NCI-H1436 treated with DMSO at 0.1 percent for 48 hours (cell line): ENCODE measurements at regions not wholly inside any gene's neighbourhood (a gene's known extent, or its start where the extent isn't known, plus 50 kb on each side); places are given as distances from the start of the nearest gene placed in this dataset.
"Not testable (repeated sequence)": the region's sequence is repeated elsewhere in the genome, so short reads cannot be mapped to it uniquely, and the experiment has no call there.

Experiments used
- DNase-seq: peaks from one replicate; lab custom pipeline; 2025; lab: John Stamatoyannopoulos, UW

DNA sequence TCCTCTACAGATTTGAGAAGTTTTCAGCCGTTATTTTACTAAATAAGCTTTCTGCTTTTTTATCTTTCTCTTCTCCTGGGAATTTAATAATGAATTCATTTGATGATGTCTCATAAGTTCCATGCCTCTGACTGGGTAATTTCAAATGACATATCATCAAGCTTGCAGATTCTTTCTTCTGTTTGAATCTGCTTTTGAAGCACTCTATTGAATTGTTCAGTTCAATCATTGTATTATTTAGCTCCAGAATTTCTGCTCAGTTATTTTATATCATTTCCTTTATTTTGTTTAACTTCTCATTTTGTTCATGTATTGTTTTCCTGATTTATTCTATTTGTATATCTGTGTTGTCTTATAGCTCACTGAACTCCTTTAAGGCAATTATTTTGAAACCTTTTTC, 196.9 kb upstream of the CNTNAP2 start:
- DNase-seq = no peak

DNA sequence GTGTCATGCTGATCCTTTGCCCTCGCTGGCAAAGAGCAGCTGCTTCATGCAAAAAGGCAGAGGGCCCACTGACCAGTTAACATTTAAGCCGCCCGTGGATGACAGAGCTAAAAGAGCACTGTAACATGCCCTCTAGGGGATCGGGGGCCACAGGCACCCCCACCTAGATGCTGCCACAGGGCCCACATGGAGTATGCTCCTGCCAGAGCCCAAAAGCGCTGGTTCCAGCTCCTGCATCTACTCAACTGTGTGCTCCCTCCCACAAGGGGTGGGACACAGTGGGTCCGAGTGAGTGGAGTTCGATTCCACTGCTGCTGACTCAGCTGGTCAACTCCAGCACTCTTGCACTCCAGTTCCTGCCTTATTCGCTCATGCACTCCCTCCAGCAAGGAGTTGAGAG, 199.8 kb upstream of the CNTNAP2 start:
- DNase-seq = no peak

DNA sequence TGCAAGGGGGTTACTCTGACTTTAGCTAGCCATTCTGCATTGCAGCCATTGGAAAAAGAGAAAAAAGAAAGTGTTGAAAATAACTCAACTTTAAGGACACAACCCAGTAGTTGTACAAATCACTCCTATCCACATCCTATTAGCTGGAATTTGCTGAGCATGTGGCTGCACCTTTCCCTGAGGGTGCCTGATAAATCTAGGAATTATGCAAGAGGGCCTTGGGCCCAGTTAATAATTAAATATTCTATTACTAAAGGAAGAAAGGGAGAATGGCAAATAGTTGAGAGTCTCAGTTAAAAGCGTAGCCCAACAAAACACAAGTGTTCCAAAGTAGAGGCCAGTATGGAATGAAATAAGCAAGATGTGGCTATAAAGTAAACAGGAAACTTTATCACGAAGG, 200.9 kb upstream of the CNTNAP2 start:
- DNase-seq = no peak

DNA sequence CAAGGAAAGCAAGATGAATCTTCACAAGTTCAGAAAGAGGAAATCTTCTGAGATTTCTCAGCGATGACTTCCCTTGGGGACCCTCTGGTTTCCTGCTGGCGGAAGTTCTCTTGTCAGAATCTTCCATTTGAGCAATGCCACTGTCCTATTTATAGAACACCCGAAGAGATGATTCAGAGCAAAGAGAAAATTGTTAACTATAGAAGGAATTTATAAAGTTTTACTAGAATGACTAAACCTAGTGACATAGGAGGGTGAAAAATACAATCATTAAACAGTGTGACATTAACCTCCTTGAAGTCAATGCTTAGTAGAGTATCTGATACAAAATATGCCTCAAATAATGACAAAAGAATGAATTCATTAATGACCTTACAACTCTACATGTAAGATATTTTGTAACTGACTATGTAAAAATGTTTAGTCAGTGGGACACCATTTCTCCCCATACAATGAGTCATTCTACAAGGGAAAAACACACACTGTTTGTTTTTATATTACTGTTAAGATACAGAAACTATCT, 206.5 kb upstream of the CNTNAP2 start:
- DNase-seq = no peak

DNA sequence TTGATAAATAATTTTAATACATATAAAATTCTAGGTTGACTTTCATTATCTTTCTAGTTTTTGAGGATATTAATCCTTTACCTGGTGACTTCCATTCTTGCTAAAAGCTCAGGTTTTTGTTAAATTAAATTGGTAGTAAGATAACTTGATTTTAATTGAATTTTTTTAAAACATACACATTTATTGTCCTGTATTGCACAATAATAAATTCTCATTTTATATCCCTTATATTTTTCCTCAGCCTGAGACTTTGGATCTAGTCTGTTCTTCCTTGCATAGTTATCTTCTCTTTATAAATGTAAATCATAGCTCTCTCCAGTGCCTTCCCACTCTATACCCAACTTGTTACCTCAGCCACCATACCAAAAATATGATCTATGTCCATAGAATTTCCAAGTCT, 212.9 kb upstream of the CNTNAP2 start:
- no peak for DNase-seq

DNA sequence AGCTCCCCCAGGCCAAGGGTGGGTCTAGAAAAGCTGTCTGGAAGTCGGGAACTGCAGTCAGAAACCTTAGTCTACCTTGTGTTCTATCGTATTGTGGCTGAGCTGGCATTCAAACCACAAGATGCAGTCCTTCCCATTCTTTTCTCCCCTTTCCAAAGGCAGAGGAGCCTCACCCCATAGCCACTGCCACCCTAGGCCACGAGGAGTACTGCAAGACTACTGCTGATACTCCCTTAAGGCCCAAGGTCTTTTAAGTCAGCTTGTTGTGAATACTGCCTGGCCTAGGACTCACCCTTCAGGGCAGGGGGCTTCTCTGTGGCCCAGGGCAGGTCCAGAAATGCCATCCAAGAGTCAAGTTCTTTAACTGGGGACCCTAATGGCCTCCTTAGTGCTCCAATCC, 214.5 kb upstream of the CNTNAP2 start:
- DNase-seq = no peak

DNA sequence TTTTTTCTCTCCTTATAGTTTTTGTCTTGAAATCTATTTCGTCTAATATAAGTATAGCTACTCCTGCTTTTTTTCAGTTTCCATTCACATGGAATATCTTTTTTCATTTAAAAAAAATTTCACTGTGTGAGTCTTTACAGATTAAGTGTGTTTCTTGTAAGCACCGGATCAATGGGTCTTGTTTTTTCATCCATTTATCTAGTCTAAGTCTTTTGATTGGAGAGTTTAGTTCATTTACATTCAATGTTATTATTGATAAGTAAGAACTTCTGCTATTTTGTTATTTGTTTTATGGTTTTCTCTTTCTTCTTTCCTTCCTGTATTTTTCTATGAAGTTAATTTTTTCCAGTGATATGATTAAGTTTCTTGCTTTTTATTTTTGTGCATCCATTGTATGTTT, 216.7 kb upstream of the CNTNAP2 start:
- DNase-seq = no peak

DNA sequence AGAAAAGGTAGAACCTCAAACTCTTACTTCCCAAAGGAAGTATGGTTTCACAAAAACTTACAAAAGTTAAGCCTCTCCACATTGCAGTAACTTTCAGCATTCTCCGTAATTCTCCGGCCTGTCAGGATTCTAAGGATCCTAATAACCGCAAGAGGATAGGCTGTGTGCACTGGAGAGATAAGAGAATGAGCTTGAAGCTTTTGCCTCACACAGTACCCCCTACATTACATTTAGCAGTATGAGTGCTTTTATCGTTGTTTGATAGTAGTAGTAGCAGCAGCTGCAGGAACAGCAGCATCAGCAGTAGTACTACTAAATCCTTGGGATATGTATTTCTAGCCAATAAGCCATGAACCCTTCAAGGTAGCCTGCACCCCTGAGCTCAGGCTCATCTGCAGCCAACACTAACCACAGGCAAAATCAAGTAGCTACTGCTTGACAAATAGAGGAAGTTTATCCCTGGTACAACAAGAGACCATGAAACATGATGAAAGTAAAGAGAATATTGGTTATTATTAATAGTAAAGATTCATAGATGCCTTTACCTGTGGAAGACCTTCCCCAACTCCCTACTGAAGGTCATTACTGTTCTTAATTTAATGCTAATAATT, 222.6 kb upstream of the CNTNAP2 start:
- no peak for DNase-seq

DNA sequence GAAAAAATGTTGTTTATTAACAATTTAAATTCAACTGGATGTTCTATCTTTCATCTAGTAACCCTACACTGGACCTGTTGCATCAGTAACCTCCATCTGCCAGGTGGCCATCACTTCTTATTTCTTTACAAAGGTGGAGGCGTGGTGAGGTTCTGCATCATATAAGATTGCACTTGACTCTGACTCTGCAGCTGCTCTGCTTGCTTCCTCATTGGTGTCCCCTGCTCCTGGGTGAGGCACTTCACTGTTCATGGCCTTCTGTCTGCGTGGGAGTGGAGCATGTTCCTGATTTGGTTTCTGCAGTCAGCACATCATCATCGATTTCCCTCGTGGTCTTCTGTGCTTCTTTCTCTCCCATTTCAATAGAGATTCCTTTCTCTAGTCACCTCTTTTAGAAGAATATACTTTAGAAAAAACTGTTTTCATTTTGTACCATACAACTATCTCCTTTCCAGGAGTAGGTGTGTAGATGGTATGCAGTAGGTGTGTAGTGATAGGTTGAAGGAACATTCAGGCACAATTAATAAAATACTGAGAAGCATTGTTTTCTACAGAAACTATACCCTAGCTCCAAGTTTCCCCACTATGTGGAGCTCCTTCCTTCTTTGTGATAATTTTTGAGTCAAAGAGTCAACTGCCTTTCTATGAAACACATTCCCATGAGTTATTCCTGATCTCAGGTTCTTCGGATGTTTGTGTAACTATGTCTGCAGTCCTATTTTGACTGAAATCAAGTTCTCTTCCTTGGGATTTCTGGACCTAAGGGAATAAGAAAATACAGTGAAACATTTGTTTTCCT, 231.7 kb upstream of the CNTNAP2 start:
- no peak for DNase-seq

DNA sequence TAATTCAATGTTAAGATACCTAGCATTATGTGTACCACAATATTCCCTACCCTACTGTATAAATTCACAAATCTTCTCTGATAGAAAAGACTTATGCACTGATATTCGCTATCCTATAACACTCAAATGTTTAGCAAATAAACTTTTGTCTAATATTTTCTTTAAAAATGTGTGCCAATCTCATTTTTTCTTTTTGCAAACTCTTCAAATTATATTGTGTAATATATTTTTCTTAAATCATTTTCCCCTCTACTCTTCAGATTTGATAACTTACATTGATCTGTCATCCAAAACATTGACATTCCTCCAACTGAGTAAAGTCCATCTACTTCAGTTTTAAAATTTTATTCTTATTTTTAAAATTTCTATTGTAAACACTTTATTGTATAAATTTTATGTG, 240.2 kb upstream of the CNTNAP2 start:
- no peak for DNase-seq

DNA sequence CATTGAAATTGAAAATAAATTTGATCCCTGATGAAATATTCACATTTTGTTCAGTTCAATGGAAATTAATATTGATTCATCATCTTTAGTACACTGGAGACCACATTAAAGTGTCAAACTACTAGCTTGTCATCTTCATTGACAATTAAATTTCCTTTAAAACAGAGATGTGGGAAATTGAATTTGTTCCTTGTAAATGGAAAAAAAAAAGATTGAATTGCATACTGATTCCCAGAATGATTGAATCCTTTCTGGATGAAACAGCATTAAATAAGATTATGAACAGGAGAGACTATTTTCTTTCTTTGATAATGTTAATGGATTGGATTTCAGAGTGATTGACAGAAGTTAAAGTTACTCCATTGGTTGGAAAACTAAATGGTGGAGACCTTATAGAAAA, 241.3 kb upstream of the CNTNAP2 start:
- no peak for DNase-seq

DNA sequence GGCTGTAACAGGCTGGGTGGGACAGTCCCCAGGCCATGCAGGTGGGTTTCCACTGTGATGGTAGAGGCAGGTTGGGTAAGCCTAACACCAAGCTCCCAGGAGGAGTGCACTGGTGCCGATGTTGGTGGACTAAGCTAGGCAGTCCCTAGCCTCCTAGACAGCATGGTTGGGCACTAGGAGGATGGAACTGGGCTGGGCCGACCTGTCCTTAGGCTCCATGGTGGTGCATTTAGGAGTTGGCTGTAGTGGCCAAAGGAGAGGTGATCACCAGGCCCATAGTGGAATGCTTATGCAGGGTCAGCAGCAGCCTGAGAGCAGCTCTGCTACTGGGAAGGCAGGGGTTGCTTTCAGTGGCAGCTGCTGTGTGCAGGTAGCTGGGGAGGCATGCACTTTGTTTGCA, 247.7 kb upstream of the CNTNAP2 start:
- no peak for DNase-seq

DNA sequence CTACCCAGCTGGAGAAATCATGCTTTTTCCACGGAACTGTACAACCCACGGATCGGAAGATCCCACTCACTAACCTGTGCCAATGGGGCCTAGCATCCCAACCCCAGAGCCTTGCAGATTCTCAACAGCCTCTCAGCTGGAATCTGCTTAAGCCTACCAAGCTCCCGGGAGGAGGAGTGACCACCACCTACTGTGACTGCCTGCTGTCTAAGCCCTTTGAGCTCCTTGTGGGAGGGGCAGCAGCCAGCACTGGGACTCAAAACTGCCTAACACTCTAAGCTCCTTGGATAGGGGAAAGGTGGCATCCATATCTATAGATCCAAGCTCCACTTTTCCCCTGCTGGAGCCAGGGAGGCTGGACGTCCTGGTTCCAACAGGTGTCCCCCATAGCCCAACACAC, 254.4 kb upstream of the CNTNAP2 start:
- DNase-seq = no peak

DNA sequence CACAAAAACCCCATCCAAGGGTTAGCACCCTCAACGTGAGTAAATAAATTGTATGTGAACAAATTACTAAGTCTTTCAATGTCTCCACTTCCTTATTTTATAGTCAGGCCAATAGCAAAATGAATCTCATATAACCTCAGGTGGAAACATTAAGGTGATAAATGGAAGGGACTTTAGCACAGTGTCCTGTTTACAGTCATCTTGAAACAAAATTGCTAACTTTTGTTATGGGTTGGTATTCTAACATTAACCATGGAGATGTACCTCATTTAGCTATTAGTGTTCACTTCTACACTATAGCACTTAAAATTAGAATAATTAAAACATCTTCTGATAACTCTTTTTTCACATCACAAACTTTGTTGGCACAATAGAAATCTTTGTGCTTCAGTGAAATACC, 255.8 kb upstream of the CNTNAP2 start:
- DNase-seq = no peak

DNA sequence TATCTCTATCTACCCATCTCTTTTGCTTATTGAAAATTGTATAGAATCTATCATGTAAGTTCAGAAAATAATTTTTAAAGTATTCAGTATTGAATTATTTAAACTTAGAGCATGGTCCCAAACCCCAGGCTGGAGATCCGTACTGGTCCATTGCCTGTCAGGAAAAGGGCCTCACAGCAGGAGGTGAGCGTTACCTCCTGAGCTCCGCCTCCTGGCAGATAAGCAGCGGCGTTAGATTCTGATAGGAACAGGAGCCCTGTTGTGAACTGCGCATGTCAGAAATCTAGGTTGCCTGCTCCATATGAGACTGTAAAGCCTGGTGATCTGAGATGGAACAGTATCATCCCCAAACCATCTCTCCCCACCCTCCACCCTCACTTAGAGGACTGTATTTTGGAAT, 266.0 kb upstream of the CNTNAP2 start:
- DNase-seq = no peak

DNA sequence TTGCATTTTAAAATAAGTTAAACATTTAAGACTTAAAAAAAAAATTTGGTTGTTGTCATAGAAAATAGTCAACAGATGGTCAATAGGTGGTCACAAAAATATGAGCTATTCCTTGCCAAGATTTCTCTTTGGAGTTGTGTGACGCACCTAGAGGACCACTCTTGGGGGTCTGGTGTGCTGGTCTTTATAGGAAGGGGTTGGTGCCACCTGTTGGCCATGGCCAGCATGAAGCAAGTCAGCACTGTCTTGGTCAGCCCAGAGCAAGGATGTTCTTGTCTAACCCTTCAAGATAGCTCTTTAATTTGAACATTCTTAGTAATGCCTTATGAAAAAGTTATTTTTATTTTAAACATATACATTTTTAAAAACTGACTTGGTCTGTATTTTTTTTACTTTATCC, 267.9 kb upstream of the CNTNAP2 start:
- DNase-seq = no peak

DNA sequence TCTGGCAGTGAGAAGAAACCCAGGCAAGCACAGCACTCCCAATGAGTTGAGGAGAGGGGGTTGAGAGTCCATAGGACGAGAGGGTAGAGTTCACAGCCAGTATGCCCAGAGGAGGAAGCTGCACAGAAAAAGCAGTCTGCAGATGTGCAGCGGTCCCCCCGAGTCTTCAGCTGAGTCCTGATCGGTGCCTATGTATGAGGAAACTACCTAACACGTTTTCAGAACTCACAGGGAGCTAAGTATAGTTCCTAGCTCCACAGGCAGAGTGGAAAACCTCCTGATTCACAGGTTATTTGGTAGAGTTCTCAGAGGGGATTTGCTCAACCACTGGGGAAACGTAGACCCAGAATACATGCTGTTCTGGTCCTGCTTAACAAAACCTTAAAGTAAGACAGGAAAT, 271.3 kb upstream of the CNTNAP2 start:
- no peak for DNase-seq

DNA sequence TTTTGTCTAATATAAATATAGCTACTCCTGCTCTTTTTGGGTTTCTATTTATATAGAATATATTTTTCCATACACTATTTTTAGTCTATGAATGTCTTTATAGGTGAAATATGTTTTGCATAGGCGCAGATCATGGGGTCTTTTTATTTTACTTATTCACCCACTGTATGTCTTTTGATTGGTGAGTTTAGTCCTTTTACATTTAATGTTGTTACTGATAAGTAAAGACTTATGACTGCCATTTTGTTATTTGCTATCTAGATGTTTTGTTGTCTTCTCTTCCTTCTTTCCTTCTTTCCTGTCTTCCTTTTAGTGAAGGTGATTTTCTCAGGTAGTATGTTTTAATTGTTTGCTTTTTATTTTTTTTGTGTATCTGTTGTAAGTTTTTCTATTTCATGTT, 276.8 kb upstream of the CNTNAP2 start:
- DNase-seq = no peak

DNA sequence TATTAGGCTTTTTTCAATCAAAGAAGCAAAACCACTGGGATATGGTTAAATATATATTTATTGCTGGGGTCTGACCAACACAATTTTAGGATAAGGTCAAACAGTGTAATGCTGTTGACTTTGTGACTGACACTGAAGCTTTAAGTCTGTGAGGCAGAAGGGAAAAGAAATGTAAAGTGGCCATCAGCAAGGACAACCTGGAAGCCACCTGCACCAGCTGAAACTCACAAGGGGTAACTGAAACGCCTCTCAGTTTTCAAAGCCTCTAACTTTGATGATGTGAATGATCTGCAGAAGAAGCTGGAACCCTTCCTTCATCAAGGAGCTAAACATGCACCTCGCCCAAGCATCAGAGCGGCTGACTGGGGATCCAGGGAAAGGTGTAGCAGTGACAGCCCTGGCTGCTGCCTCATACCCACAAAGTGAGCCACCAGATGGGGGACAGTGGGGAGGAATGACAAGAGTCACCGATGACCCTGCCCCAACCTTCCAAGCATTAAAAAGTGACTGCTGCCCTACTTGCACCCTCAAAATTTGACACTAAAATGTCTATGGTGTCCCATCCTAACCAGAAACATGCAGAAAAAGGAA, 284.9 kb upstream of the CNTNAP2 start:
- DNase-seq = no peak

DNA sequence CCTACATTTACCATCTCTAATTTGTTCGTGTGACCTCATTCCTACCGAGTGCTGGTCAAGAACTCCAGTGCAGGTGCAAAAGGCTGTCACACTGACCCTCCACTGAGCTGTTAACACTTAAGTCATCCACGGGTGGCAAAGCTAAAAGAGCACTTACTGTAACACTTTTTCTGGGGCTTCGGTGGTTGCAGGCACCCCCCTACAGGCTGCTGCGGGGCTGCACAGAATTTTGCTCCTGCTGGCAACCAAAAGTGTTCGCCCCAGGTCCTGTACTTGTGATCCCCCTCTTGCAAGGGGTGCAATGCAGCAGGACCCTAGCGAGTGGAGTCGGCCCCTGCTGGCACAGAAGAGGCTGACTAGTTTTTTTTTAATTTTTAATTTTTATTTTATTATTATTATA, 298.9 kb upstream of the CNTNAP2 start:
- no peak for DNase-seq

DNA sequence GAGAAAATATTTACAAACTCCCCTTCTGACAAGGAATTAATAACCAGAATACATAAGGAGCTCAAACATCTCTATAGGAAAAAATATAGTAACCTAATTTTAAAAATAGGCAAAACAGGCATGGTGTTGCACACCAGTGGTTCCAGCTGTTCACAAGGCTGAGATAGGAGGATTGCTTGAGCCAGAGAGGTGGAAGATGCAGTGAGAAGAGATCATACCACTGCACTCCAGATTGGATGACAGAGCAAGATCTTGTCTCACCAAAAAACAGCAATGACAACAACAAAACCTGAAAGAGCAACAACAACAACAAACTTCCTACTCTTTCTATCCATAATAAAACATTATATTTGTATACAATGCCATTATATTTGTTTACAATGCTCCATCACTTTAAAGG, 304.4 kb upstream of the CNTNAP2 start:
- DNase-seq = no peak

DNA sequence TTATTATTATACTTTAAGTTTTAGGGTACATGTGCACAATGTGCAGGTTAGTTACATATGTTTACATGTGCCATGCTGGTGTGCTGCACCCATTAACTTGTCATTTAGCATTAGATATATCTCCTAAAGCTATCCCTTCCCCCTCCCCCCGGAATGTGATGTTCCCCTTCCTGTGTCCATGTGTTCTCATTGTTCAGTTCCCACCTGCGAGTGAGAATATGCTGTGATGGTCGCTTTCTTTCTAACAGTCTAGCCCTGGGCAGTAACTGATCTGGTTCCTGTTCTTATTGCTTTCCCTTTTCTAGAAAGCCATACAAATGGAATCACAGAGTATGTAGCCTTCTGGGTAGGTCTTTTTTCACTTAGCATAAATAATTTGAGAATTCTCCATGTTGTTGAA, 311.1 kb upstream of the CNTNAP2 start:
- not testable (repeated sequence) for DNase-seq

DNA sequence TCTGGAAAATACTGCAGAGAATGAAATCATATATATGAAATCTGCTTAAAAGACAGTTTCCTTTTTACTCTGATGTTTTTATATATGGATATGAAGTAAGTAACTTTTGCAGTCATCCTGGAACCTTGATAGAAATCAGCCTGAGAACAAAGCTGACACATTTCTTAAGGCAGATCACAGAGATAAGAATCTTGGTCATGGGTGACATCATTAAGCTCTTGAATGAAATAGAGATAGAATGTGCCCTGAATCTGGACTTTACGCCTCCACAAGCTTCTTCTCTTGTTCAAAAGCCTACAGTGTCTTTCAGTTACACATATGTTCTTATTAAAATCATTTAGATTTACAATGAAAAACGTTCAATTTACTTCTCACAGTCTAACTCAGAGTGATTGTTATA, 319.1 kb upstream of the CNTNAP2 start:
- no peak for DNase-seq
